ENCODE measurements at regions not wholly inside any gene's neighbourhood (a gene's known extent, or its start where the extent isn't known, plus 50 kb on each side); places are given as distances from the start of the nearest gene placed in this dataset.

- WGBS, 2 experiments (ENCODE audit: insufficient coverage in 1 of 2, insufficient read length in 1 of 2) = no CpG with 5 or more reads among the region's 1 CpG
- H3K27ac Mint-ChIP-seq = no peak overlapping the region
- Histone ChIP-seq H3K27ac (ENCODE audit: low read depth, low read length) (no peak overlapping the region), H3K27me3 (ENCODE audit: control insufficient read depth, insufficient read depth, low read length, poor library complexity, severe bottlenecking) (no peaks in the 10 kb centered on the region), H3K4me3 (ENCODE audit: low read length) (no peak overlapping the region), H3K4me1 (ENCODE audit: control insufficient read depth, insufficient read depth, low read length) (no peaks in the 10 kb centered on the region), H3K9ac (ENCODE audit: extremely low read depth, low read length, poor library complexity, severe bottlenecking) (no peak overlapping the region), H3K36me3 (ENCODE audit: control insufficient read depth, insufficient read depth, low read length) (no peaks in the 10 kb centered on the region), H3K9me3 (ENCODE audit: control insufficient read depth, low read length) (peaks cover 8% of the 10 kb centered on the region)
- DNase-seq = no peak
- peaks cover 3% of the 10 kb centered on the region for H3K27me3 Mint-ChIP-seq (ENCODE audit: insufficient read depth)
- no peak overlapping the region for H3K4me3 Mint-ChIP-seq
- H3K4me1 Mint-ChIP-seq = peaks cover 6% of the 10 kb centered on the region
- TF ChIP-seq CTCF (conservative IDR thresholded peaks at IDR 0.05) = no peak
- no peaks in the 10 kb centered on the region for H3K36me3 Mint-ChIP-seq (ENCODE audit: low read depth)
- peaks cover 11% of the 10 kb centered on the region for H3K9me3 Mint-ChIP-seq
Measured at GRCh38 chr4:175540151-175540550, 271.9 kb downstream of the GPM6A start.

DNA sequence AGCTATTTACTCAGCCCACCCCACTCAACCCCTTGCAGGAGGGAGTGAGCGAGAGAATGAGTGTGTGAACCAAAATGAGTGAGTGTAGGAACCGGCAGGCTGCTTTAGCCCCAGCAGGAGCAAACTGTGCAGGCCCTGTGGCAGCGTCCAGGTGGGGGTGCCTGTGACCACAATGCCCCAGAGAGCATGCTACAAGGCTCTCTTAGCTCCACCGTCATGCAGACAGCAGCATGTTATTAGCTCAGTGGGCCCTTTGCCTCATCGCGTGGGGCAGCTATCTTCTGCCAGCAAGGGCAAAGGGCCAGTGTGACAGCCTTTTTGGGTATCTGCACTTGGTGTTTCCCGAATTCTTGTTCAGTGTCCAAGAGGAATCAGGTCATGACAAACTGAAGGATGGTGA lies 271.3 kb downstream of the GPM6A start:
- H3K4me3 Mint-ChIP-seq = no peak overlapping the region
- Histone ChIP-seq H3K4me3 (ENCODE audit: low read length) (no peak overlapping the region), H3K9me3 (ENCODE audit: control insufficient read depth, low read length) (peaks cover 8% of the 10 kb centered on the region), H3K27ac (ENCODE audit: low read depth, low read length) (no peak overlapping the region), H3K27me3 (ENCODE audit: control insufficient read depth, insufficient read depth, low read length, poor library complexity, severe bottlenecking) (no peaks in the 10 kb centered on the region), H3K9ac (ENCODE audit: extremely low read depth, low read length, poor library complexity, severe bottlenecking) (no peak overlapping the region), H3K36me3 (ENCODE audit: control insufficient read depth, insufficient read depth, low read length) (no peaks in the 10 kb centered on the region), H3K4me1 (ENCODE audit: control insufficient read depth, insufficient read depth, low read length) (no peaks in the 10 kb centered on the region)
- TF ChIP-seq CTCF (conservative IDR thresholded peaks at IDR 0.05) = no peak
- no peak overlapping the region for H3K27ac Mint-ChIP-seq
- peaks cover 11% of the 10 kb centered on the region for H3K9me3 Mint-ChIP-seq
- no peaks in the 10 kb centered on the region for H3K36me3 Mint-ChIP-seq (ENCODE audit: low read depth)
- H3K27me3 Mint-ChIP-seq (ENCODE audit: insufficient read depth) = peaks cover 3% of the 10 kb centered on the region
- DNase-seq = no peak
- H3K4me1 Mint-ChIP-seq = peaks cover 4% of the 10 kb centered on the region
- WGBS, 2 experiments (ENCODE audit: insufficient coverage in 1 of 2, insufficient read length in 1 of 2) = 90% methylated on average over 3 to 7 of the region's 7 CpGs

GRCh38 chr4:175542786-175543185 lies 269.3 kb downstream of the GPM6A start:
- H3K27me3 Mint-ChIP-seq (ENCODE audit: insufficient read depth) = peaks cover 3% of the 10 kb centered on the region
- Histone ChIP-seq H3K9ac (ENCODE audit: extremely low read depth, low read length, poor library complexity, severe bottlenecking) (no peak overlapping the region), H3K27ac (ENCODE audit: low read depth, low read length) (no peak overlapping the region), H3K4me1 (ENCODE audit: control insufficient read depth, insufficient read depth, low read length) (no peaks in the 10 kb centered on the region), H3K36me3 (ENCODE audit: control insufficient read depth, insufficient read depth, low read length) (no peaks in the 10 kb centered on the region), H3K9me3 (ENCODE audit: control insufficient read depth, low read length) (peaks cover 8% of the 10 kb centered on the region), H3K4me3 (ENCODE audit: low read length) (no peak overlapping the region), H3K27me3 (ENCODE audit: control insufficient read depth, insufficient read depth, low read length, poor library complexity, severe bottlenecking) (no peaks in the 10 kb centered on the region)
- no peak for DNase-seq
- 88% methylated on average over 1 of the region's 1 CpG; no CpG with 5 or more reads in 1 of the 2 experiments for WGBS, 2 experiments (ENCODE audit: insufficient coverage in 1 of 2, insufficient read length in 1 of 2)
- no peak overlapping the region for H3K27ac Mint-ChIP-seq
- H3K36me3 Mint-ChIP-seq (ENCODE audit: low read depth) = no peaks in the 10 kb centered on the region
- H3K4me1 Mint-ChIP-seq = peaks cover 4% of the 10 kb centered on the region
- peaks cover 11% of the 10 kb centered on the region for H3K9me3 Mint-ChIP-seq
- no peak overlapping the region for H3K4me3 Mint-ChIP-seq
- TF ChIP-seq CTCF (conservative IDR thresholded peaks at IDR 0.05) = no peak

All from endodermal cell (in vitro differentiated cells).